ENCODE measurements at regions not wholly inside any gene's neighbourhood (a gene's known extent, or its start where the extent isn't known, plus 50 kb on each side); places are given as distances from the start of the nearest gene placed in this dataset.

DNA sequence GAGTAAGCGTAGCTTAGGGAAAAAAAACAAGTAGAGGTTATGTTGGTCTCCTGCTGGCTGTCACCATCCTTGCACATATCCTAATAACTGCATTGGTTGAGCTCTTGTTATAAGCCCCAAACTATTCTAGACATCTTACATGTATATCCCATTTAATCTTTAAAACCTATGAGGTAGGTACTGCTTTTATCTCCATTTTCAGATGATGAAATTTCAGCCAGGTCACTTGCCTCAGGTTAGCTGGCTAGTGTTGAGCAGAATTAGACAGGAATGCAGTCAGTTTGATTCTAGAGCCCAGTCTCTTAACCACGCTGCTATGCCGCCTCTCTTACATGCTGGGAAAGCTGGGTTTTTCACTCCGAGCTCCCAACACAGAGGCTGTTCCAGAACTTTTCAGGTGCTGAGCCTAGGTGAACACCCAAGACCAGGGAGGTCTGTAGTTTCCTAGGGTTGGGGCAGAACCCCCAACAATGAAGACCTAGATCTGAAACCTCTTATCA lies 269.9 kb upstream of the RGS6 start:
- H3K14ac ChIP-seq (ENCODE audit: low read length in 2 of 2) = no peak overlapping the region

DNA sequence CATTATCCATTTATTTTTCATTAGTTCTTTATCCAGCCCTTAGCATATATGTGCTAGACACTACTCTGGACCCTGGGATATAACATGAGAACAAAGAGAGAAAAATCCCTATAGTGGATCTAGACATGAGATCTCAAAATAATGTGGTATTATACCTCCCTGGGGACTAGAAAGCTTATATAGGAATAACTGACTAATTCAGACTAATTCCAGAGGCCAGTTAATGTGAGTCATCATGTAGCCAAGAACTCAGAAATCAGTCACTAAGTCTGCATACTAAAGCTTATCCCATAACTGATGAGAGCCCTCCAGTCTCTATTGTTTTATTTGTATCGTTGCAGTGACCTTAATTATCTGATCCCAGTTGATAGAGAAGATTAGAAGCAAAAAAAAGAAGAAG lies 267.1 kb upstream of the RGS6 start:
- H3K4ac ChIP-seq (ENCODE audit: low read depth in 1 of 2, low read length in 2 of 2) = no peak overlapping the region
- no peak overlapping the region for H3K23ac ChIP-seq (ENCODE audit: low read length in 2 of 2)
- H3K27ac ChIP-seq (ENCODE audit: low read length, poor library complexity, severe bottlenecking) = peak overlapping the region; percentile 26
- H3K4me3 ChIP-seq (ENCODE audit: insufficient read depth in 1 of 2, low read depth in 1 of 2, low read length in 2 of 2) = no peak overlapping the region
- H2BK5ac ChIP-seq (ENCODE audit: low read depth, low read length, poor library complexity, severe bottlenecking) = no peak overlapping the region
- no peak overlapping the region for H4K91ac ChIP-seq (ENCODE audit: low read length)
- no peak overlapping the region for H2AK5ac ChIP-seq (ENCODE audit: low read length, severe bottlenecking)
- H3K9ac ChIP-seq (ENCODE audit: low read length) = peak overlapping the region; percentile 34
- no peak overlapping the region for H4K8ac ChIP-seq (ENCODE audit: low read length)
- peak; percentile 83 for DNase-seq
- no peak overlapping the region for H3K4me2 ChIP-seq (ENCODE audit: low read length, poor library complexity, severe bottlenecking)
- peaks cover 3% of the 10 kb centered on the region for H3K4me1 ChIP-seq (ENCODE audit: control insufficient read depth, insufficient read depth, low read depth, low read length)
- peaks cover 3 to 9% of the 10 kb centered on the region in 2 experiments for H3K36me3 ChIP-seq (ENCODE audit: control insufficient read depth in 1 of 2, insufficient read depth in 2 of 2, low read depth in 1 of 2, low read length in 2 of 2)
- H2AFZ ChIP-seq (ENCODE audit: low read depth, low read length) = no peak overlapping the region
- no peaks in the 10 kb centered on the region for H3K79me1 ChIP-seq (replicated peaks; ENCODE audit: low read length, poor library complexity, severe bottlenecking)
- H3K9me3 ChIP-seq (ENCODE audit: control insufficient read depth, low read length) = no peaks in the 10 kb centered on the region
- no peak overlapping the region for H3K14ac ChIP-seq (ENCODE audit: low read length in 2 of 2)
- H3K18ac ChIP-seq (ENCODE audit: low read depth in 1 of 2, low read length in 2 of 2) = no peak overlapping the region
- no peak overlapping the region for H2BK120ac ChIP-seq (ENCODE audit: low read depth, low read length)
- H2BK12ac ChIP-seq (ENCODE audit: low read length in 2 of 2) = no peak overlapping the region
- no peak overlapping the region for H2BK15ac ChIP-seq (ENCODE audit: low read depth, poor library complexity, severe bottlenecking)
- no peaks in the 10 kb centered on the region for H3K27me3 ChIP-seq (ENCODE audit: control insufficient read depth in 1 of 2, insufficient read depth in 1 of 2, low read length in 2 of 2)
- no CpG with 5 or more reads among the region's 1 CpG for WGBS

More for the DNA sequence above, 269.9 kb upstream of the RGS6 start:
- Histone ChIP-seq H2AFZ (ENCODE audit: low read depth, low read length) (no peak overlapping the region), H4K91ac (ENCODE audit: low read length) (no peak overlapping the region), H4K8ac (ENCODE audit: low read length) (no peak overlapping the region), H3K27me3 (ENCODE audit: control insufficient read depth in 1 of 2, insufficient read depth in 1 of 2, low read length in 2 of 2) (no peaks in the 10 kb centered on the region), H3K9me3 (ENCODE audit: control insufficient read depth, low read length) (no peaks in the 10 kb centered on the region), H3K4me1 (ENCODE audit: control insufficient read depth, insufficient read depth, low read depth, low read length) (peaks cover 3% of the 10 kb centered on the region), H2BK15ac (ENCODE audit: low read depth, poor library complexity, severe bottlenecking) (no peak overlapping the region), H2BK120ac (ENCODE audit: low read depth, low read length) (no peak overlapping the region), H3K23ac (ENCODE audit: low read length in 2 of 2) (no peak overlapping the region), H3K9ac (ENCODE audit: low read length) (no peak overlapping the region), H3K4me3 (ENCODE audit: insufficient read depth in 1 of 2, low read depth in 1 of 2, low read length in 2 of 2) (no peak overlapping the region), H3K4ac (ENCODE audit: low read depth in 1 of 2, low read length in 2 of 2) (no peak overlapping the region), H2BK5ac (ENCODE audit: low read depth, low read length, poor library complexity, severe bottlenecking) (no peak overlapping the region), H3K27ac (ENCODE audit: low read length, poor library complexity, severe bottlenecking) (no peak overlapping the region), H3K18ac (ENCODE audit: low read depth in 1 of 2, low read length in 2 of 2) (no peak overlapping the region), H3K79me1 (replicated peaks; ENCODE audit: low read length, poor library complexity, severe bottlenecking) (no peaks in the 10 kb centered on the region), H2BK12ac (ENCODE audit: low read length in 2 of 2) (no peak overlapping the region), H3K36me3 (ENCODE audit: control insufficient read depth in 1 of 2, insufficient read depth in 2 of 2, low read depth in 1 of 2, low read length in 2 of 2) (peaks cover 3 to 6% of the 10 kb centered on the region in 2 experiments), H3K4me2 (ENCODE audit: low read length, poor library complexity, severe bottlenecking) (no peak overlapping the region), H2AK5ac (ENCODE audit: low read length, severe bottlenecking) (no peak overlapping the region)
- 99% methylated on average over 4 of the region's 4 CpGs for WGBS
- no peak for DNase-seq

DNA sequence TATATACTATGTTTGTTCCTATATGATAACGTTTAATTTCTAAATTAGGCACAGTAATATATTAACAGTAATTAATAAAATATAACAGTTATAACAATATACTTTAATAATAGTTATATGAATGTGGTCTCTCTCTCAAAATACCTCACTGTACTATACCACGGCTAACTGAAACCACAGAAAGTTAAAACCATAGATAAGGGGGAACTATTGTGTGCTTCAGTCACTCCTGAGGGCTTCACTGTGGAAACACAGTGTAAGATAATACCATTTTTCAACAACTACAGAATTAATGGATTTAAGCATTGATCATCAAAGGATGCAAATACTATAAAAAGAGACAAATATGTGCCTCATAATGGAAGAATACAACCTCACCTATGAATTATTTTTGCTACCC lies 266.4 kb upstream of the RGS6 start:
- H3K27me3 ChIP-seq (ENCODE audit: control insufficient read depth in 1 of 2, insufficient read depth in 1 of 2, low read length in 2 of 2) = no peaks in the 10 kb centered on the region
- H2BK12ac ChIP-seq (ENCODE audit: low read length in 2 of 2) = no peak overlapping the region
- no peak overlapping the region for H4K8ac ChIP-seq (ENCODE audit: low read length)
- no peak overlapping the region for H3K27ac ChIP-seq (ENCODE audit: low read length, poor library complexity, severe bottlenecking)
- H3K14ac ChIP-seq (ENCODE audit: low read length in 2 of 2) = no peak overlapping the region
- no peak overlapping the region for H2BK120ac ChIP-seq (ENCODE audit: low read depth, low read length)
- H2AFZ ChIP-seq (ENCODE audit: low read depth, low read length) = no peak overlapping the region
- no peak overlapping the region for H2BK5ac ChIP-seq (ENCODE audit: low read depth, low read length, poor library complexity, severe bottlenecking)
- H3K18ac ChIP-seq (ENCODE audit: low read depth in 1 of 2, low read length in 2 of 2) = no peak overlapping the region
- peaks cover 3 to 9% of the 10 kb centered on the region in 2 experiments for H3K36me3 ChIP-seq (ENCODE audit: control insufficient read depth in 1 of 2, insufficient read depth in 2 of 2, low read depth in 1 of 2, low read length in 2 of 2)
- no peak overlapping the region for H3K4me2 ChIP-seq (ENCODE audit: low read length, poor library complexity, severe bottlenecking)
- peaks cover 3% of the 10 kb centered on the region for H3K4me1 ChIP-seq (ENCODE audit: control insufficient read depth, insufficient read depth, low read depth, low read length)
- WGBS = no CpG with 5 or more reads among the region's 2 CpGs
- H2BK15ac ChIP-seq (ENCODE audit: low read depth, poor library complexity, severe bottlenecking) = no peak overlapping the region
- H3K9me3 ChIP-seq (ENCODE audit: control insufficient read depth, low read length) = no peaks in the 10 kb centered on the region
- H4K91ac ChIP-seq (ENCODE audit: low read length) = no peak overlapping the region
- no peak overlapping the region for H3K4me3 ChIP-seq (ENCODE audit: insufficient read depth in 1 of 2, low read depth in 1 of 2, low read length in 2 of 2)
- no peak overlapping the region for H3K4ac ChIP-seq (ENCODE audit: low read depth in 1 of 2, low read length in 2 of 2)
- no peak for DNase-seq
- no peak overlapping the region for H3K9ac ChIP-seq (ENCODE audit: low read length)
- H2AK5ac ChIP-seq (ENCODE audit: low read length, severe bottlenecking) = no peak overlapping the region
- H3K23ac ChIP-seq (ENCODE audit: low read length in 2 of 2) = no peak overlapping the region
- no peaks in the 10 kb centered on the region for H3K79me1 ChIP-seq (replicated peaks; ENCODE audit: low read length, poor library complexity, severe bottlenecking)

DNA sequence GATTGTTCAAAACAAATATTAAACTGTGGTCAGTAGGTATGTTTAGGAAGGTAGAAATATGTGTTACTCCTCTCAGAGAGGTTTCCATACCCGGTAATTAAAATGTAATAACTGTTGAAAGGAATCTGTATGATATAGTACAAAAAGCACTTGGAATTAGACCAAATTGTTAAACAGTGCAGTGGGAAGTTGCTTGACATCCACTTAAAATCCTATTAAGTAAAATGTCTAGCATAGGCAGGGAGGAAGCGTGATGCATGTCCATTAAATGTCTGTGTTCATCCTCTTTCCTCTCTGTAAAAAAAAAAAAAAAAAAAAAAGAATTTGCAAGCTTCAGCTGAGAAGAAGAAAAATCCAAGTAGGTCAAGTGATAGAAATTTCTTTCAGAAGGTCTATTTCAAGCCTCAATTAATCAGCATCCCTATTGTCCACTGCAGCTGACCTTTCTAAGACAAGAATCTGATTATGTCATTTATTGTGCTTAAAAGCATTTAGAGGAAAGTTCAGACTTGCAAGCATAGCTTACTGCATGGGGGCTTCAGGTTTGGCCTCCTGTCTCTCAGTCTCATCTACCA lies 265.6 kb upstream of the RGS6 start:
- peaks cover 0 to 9% of the 10 kb centered on the region in 2 experiments for H3K36me3 ChIP-seq (ENCODE audit: control insufficient read depth in 1 of 2, insufficient read depth in 2 of 2, low read depth in 1 of 2, low read length in 2 of 2)
- no peak overlapping the region for H4K91ac ChIP-seq (ENCODE audit: low read length)
- no peak overlapping the region for H3K27ac ChIP-seq (ENCODE audit: low read length, poor library complexity, severe bottlenecking)
- no peak overlapping the region for H3K4me2 ChIP-seq (ENCODE audit: low read length, poor library complexity, severe bottlenecking)
- H3K4ac ChIP-seq (ENCODE audit: low read depth in 1 of 2, low read length in 2 of 2) = no peak overlapping the region
- H2BK120ac ChIP-seq (ENCODE audit: low read depth, low read length) = no peak overlapping the region
- H3K23ac ChIP-seq (ENCODE audit: low read length in 2 of 2) = no peak overlapping the region
- peaks cover 3% of the 10 kb centered on the region for H3K4me1 ChIP-seq (ENCODE audit: control insufficient read depth, insufficient read depth, low read depth, low read length)
- H4K8ac ChIP-seq (ENCODE audit: low read length) = peak overlapping the region; percentile 70
- no CpG with 5 or more reads among the region's 2 CpGs for WGBS
- H3K9me3 ChIP-seq (ENCODE audit: control insufficient read depth, low read length) = no peaks in the 10 kb centered on the region
- no peak overlapping the region for H3K9ac ChIP-seq (ENCODE audit: low read length)
- no peak overlapping the region for H2BK15ac ChIP-seq (ENCODE audit: low read depth, poor library complexity, severe bottlenecking)
- H3K14ac ChIP-seq (ENCODE audit: low read length in 2 of 2) = peak overlapping the region in 1 of 2 experiments; percentile 96
- no peak overlapping the region for H2BK5ac ChIP-seq (ENCODE audit: low read depth, low read length, poor library complexity, severe bottlenecking)
- no peak overlapping the region for H2AK5ac ChIP-seq (ENCODE audit: low read length, severe bottlenecking)
- no peak overlapping the region for H2BK12ac ChIP-seq (ENCODE audit: low read length in 2 of 2)
- H3K79me1 ChIP-seq (replicated peaks; ENCODE audit: low read length, poor library complexity, severe bottlenecking) = no peaks in the 10 kb centered on the region
- H3K27me3 ChIP-seq (ENCODE audit: control insufficient read depth in 1 of 2, insufficient read depth in 1 of 2, low read length in 2 of 2) = no peaks in the 10 kb centered on the region
- DNase-seq = peak; percentile 11
- H3K4me3 ChIP-seq (ENCODE audit: insufficient read depth in 1 of 2, low read depth in 1 of 2, low read length in 2 of 2) = no peak overlapping the region
- peak overlapping the region in 1 of 2 experiments; percentile 60 for H3K18ac ChIP-seq (ENCODE audit: low read depth in 1 of 2, low read length in 2 of 2)
- no peak overlapping the region for H2AFZ ChIP-seq (ENCODE audit: low read depth, low read length)

Measured in mesenchymal stem cell (in vitro differentiated cells and primary cell).